Esophagus (tissue), 2 donors: ENCODE measurements at regions not wholly inside any gene's neighbourhood (a gene's known extent, or its start where the extent isn't known, plus 50 kb on each side); places are given as distances from the start of the nearest gene placed in this dataset.

Experiments used
- H3K27ac ChIP-seq, 2 donors: one replicate each; pipeline ENCODE4 v1.5.1; 2013; ENCODE audit warnings: low read depth in 2 of 2, mild to moderate bottlenecking in 2 of 2, inconsistent platforms in 1 of 2, low read length in 1 of 2, moderate library complexity in 1 of 2
- H3K27me3 ChIP-seq, 2 donors: one replicate each; pipeline ENCODE4 v1.6.1; 2013; ENCODE audit warnings: low read length in 2 of 2, control low read depth in 1 of 2, mild to moderate bottlenecking in 1 of 2; ENCODE audit not compliant: insufficient read depth in 2 of 2, control insufficient read depth in 1 of 2
- H3K36me3 ChIP-seq, 2 donors: one replicate each; pipeline ENCODE4 v1.6.1; 2013; ENCODE audit warnings: low read length in 1 of 2; ENCODE audit not compliant: control insufficient read depth in 2 of 2, insufficient read depth in 2 of 2
- H3K4me1 ChIP-seq, 2 donors: one replicate each; pipeline ENCODE4 v1.6.1; 2013; ENCODE audit warnings: low read length in 1 of 2; ENCODE audit not compliant: control insufficient read depth in 2 of 2, insufficient read depth in 2 of 2
- H3K4me3 ChIP-seq, 2 donors: one replicate each; pipeline ENCODE4 v1.5.1; 2013; ENCODE audit warnings: low read length in 2 of 2, mild to moderate bottlenecking in 2 of 2, low read depth in 1 of 2, moderate library complexity in 1 of 2
- H3K9me3 ChIP-seq, 2 donors: one replicate each; pipeline ENCODE4 v1.6.1; 2013; ENCODE audit warnings: mild to moderate bottlenecking in 2 of 2, low read depth in 1 of 2, low read length in 1 of 2, moderate library complexity in 1 of 2; ENCODE audit not compliant: control insufficient read depth in 2 of 2, insufficient read depth in 1 of 2
- WGBS, 2 donors: extraction: QIAGEN DNeasy Blood & Tissue Kit; methylation state at CpG; one replicate each; pipeline ENCODE4 v1.1.7; 2013; 5-methylcytosine and 5-hydroxymethylcytosine counted together
- donor health status: healthy with polysubstance abuse.
- donor health status: Bipolar disorder and iron deficiency.

DNA sequence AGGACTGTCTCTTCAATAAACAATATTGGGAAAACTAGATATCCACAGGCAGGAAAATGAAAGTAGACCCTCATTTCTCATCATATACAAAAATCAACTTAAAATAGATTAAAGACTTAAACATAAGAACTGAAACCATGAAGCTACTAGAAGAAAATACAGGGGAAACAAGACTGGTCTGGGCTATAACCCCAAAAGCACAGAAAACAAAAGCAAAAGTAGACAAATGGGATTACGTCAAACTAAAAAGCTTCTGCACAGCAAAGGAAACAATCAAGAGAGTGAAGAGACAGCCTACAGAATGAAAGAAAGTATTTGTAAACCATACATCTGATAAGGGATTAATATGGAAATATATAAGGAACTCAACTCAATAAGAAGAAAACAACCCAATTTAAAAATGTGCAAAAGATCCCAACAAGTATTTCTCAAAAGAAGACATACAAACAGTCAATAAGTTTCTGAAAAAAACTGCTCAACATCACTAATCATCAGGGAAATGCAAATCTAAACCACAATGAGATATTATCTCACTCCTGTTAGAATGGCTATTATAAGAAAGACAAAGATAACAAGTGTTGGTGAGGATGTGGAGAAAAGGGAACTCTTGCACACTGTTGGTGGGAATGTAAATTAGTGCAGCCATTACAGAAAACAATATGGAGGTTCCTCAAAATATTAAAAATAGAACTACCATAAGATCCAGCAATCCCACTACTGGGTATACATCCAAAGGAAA is 325.3 kb upstream of the RASGEF1B start:
- Histone ChIP-seq H3K9me3 (no peaks in the 10 kb centered on the region), H3K4me3 (no peak overlapping the region), H3K36me3 (no peaks in the 10 kb centered on the region), H3K27me3 (no peaks in the 10 kb centered on the region), H3K27ac (no peak overlapping the region), H3K4me1 (no peaks in the 10 kb centered on the region)
- 83 to 91% methylated on average over 1 of the region's 1 CpG for WGBS, 2 donors

DNA sequence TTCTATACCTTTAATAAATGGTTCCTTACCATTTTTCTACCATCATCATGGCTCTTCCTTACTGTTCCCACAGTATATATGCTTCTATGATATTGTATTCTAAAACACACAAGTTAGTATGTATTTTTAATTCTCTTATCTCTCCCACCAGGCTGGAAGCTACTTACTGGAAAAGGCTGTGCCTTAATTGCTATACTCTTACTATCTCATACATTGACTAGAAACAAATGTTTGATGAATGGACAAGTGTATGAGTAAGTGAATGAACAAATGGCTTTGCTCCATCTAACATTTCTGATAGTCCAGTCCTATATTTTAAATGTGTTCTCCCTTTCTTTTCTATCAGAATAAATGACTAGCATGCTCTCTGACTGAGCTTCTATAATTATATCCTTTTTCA is 320.8 kb upstream of the RASGEF1B start:
- no peaks in the 10 kb centered on the region for H3K36me3 ChIP-seq
- H3K27ac ChIP-seq = no peak overlapping the region
- H3K27me3 ChIP-seq = no peaks in the 10 kb centered on the region
- no peak overlapping the region for H3K4me3 ChIP-seq
- no peaks in the 10 kb centered on the region for H3K4me1 ChIP-seq
- no peaks in the 10 kb centered on the region for H3K9me3 ChIP-seq

DNA sequence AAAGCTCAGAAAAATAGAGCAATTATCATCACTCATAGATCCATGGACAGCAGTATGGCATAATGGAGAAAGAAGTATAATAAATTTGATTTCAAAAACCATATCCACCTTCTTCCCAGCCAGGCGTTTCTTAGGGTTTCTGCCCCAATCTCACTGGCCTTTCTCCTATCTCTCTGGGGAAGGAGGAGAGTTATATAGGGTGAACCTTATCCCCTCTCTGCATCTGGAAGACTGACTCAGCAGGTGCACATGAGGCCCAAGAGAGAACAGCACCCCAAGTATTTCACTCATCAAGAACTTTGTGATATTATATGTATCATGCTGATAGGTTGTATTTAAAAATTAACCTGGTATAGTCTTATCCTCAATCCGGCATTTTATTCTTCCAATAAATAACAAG is 318.8 kb upstream of the RASGEF1B start:
- H3K36me3 ChIP-seq = no peaks in the 10 kb centered on the region
- WGBS, 2 donors = 42 to 69% methylated on average over 2 of the region's 2 CpGs
- no peaks in the 10 kb centered on the region for H3K27me3 ChIP-seq
- no peak overlapping the region for H3K4me3 ChIP-seq
- H3K9me3 ChIP-seq = no peaks in the 10 kb centered on the region
- H3K27ac ChIP-seq = no peak overlapping the region
- H3K4me1 ChIP-seq = no peaks in the 10 kb centered on the region

DNA sequence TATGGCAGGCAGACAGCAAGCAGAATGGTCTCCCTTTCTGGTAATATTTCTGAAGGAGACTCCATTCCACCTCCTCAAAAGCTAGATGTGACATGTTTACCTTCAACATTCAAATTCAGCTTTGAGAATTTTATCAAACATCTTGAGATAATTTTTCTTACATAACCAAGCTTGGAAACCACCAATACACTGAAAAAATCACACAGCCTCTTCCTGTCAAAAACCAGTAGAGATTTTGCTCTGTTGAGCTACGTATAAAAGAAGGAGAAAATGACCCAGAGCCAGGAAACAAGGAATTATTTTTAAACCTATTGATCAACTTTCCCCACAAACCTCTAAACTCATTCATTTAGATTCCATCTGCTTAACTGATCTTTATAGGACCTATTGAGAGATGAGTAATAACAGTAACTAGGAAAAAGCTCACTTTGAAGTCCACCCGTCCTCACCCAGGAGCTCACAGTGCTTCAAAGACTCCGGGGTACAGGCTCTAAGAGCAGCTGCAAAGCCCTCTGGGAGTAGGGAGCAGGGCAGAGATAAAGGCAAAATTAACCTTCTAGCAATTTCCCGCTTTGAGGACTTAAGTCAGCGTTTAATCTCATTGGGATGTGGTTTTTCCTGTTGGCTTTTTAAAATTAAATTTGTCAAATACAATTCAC is 318.2 kb upstream of the RASGEF1B start:
- WGBS, 2 donors = 72 to 80% methylated on average over 5 of the region's 5 CpGs
- Histone ChIP-seq H3K4me1 (no peaks in the 10 kb centered on the region), H3K36me3 (no peaks in the 10 kb centered on the region), H3K27ac (no peak overlapping the region), H3K9me3 (no peaks in the 10 kb centered on the region), H3K27me3 (no peaks in the 10 kb centered on the region), H3K4me3 (no peak overlapping the region)

DNA sequence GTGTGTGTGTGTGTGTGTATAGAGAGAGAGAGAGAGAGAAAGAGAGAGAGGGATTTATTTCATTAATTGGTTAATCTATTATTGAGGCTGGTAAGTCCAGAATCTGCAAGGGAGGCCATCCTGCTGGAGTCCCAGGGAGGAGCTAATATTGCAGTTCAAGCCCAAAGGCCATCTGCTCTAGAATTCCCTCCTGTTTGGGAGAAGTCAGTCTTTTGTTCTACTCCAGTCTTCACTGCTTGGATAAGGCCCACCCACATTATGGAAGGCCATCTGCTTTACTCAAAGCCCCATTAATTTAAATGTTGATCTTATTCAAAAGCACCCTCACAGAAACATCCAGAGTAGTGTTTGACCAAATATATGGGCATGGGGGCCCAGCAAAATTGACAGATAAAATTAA is 317.5 kb upstream of the RASGEF1B start:
- no peaks in the 10 kb centered on the region for H3K27me3 ChIP-seq

DNA sequence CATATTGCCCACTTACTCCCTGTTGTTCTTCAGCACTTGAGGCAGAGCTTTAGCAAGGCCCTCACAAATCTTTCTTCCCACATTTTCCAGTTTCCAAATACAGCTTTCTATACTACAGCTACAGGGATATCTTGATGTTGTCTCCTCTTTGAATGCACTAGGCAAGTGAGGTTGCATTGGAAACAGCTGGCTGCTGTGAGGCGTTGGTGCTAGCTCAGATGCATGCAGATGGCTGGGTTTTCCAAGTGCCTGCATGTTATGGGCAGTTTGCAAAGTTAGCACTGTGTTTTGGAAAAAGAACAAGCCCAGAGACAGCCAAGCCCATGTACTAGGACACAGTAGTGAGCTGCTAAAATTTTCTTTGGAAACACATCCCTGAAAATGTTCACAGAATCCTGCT is 315.1 kb upstream of the RASGEF1B start:
- no peaks in the 10 kb centered on the region for H3K9me3 ChIP-seq
- no peaks in the 10 kb centered on the region for H3K27me3 ChIP-seq
- H3K27ac ChIP-seq = no peak overlapping the region
- H3K4me1 ChIP-seq = no peaks in the 10 kb centered on the region
- H3K4me3 ChIP-seq = no peak overlapping the region
- H3K36me3 ChIP-seq = no peaks in the 10 kb centered on the region
- 88 to 89% methylated on average over 1 of the region's 1 CpG for WGBS, 2 donors

More for the DNA sequence above, 317.5 kb upstream of the RASGEF1B start:
- Histone ChIP-seq H3K36me3 (no peaks in the 10 kb centered on the region), H3K4me3 (no peak overlapping the region), H3K4me1 (no peaks in the 10 kb centered on the region), H3K27ac (no peak overlapping the region), H3K9me3 (no peaks in the 10 kb centered on the region)

DNA sequence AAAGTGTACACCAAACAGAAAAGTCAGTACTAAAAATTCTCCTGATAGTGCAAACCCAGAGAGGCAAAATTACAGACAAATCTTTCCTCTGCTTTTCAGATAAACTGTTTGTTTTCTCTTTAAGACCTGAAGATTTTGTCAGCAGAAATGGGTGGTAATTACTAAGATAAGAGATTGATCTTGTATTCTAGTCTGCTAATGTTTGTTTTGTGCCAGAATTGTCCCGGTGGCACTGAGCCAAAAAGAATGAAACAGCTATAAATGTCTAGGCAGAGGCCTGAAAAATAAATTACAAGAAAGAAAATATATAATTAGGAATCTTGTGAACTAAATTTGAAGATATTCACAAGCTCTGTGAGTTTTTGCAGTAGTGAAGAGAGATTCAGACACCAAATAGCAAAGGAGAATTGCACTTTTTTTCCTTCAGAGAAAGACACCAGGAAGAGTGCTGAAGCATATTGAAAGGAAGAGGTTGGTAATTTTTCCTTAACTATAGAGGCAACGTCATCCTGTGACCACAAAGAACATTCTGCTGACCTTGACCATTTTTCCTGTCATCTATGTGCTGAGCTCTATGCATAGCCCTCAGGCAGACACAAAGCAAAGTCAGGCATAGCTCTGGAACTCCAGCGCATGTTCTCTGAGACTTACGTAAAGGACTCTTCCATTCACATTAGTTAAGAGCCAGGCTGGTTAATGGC is 314.5 kb upstream of the RASGEF1B start:
- Histone ChIP-seq H3K9me3 (no peaks in the 10 kb centered on the region), H3K36me3 (no peaks in the 10 kb centered on the region), H3K4me3 (no peak overlapping the region), H3K27me3 (no peaks in the 10 kb centered on the region), H3K4me1 (no peaks in the 10 kb centered on the region), H3K27ac (no peak overlapping the region)
- WGBS, 2 donors = 33 to 47% methylated on average over 4 of the region's 4 CpGs

DNA sequence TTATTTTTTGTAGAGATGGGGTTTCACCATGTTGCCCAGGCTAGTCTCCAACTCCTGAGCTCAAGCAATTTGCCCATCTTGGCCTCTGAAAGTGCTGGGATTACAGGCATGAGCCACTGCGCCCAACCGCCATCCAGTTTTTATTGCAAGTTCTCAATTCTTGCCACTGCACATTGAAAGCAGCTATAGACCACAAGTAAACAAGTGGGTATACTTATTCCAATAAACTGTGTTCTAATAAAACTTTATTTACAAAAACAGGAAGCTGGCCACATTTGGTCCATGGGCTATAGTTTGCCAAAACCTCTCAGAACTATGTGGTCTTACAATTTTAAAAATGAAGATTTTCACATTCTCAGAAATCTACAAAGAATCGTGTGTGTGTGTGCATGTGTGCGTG is 313.6 kb upstream of the RASGEF1B start:
- Histone ChIP-seq H3K36me3 (no peaks in the 10 kb centered on the region), H3K4me1 (no peaks in the 10 kb centered on the region), H3K9me3 (no peaks in the 10 kb centered on the region), H3K27me3 (no peaks in the 10 kb centered on the region), H3K4me3 (no peak overlapping the region), H3K27ac (no peak overlapping the region)
- 97 to 98% methylated on average over 4 of the region's 4 CpGs for WGBS, 2 donors

DNA sequence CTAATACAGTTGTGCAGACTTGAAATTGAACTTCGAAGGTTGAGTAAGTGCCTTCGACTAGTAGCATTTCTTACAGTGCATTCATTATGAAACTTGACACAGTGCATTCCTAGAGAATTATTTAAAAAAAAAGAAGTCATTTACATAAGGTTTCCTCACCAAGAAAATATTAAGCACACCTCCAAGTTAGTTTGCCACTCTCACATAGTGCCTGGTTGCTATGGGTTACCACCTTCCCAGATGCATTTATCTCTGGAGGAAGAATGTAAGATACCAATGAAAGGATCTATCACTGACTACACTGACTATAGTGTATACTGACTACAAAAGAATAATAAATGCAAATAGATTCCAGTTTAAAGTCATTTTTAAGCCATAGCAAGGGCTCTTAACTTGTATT is 311.9 kb upstream of the RASGEF1B start:
- Histone ChIP-seq H3K27ac (no peak overlapping the region), H3K27me3 (no peaks in the 10 kb centered on the region), H3K36me3 (no peaks in the 10 kb centered on the region), H3K4me1 (no peaks in the 10 kb centered on the region), H3K9me3 (no peaks in the 10 kb centered on the region), H3K4me3 (no peak overlapping the region)
- WGBS, 2 donors = 87 to 89% methylated on average over 2 of the region's 2 CpGs
